ENCODE measurements at regions not wholly inside any gene's neighbourhood (a gene's known extent, or its start where the extent isn't known, plus 50 kb on each side); places are given as distances from the start of the nearest gene placed in this dataset.
"Not testable (repeated sequence)": the region's sequence is repeated elsewhere in the genome, so short reads cannot be mapped to it uniquely, and the experiment has no call there.

GRCh38 chr2:239831861-239832489, 193.2 kb downstream of the NDUFA10 start:
- Histone ChIP-seq H3K27ac (no peak overlapping the region), H3K4me3 (no peak overlapping the region), H3K27me3 (replicated peaks; ENCODE audit: insufficient read depth) (no peaks in the 10 kb centered on the region), H3K36me3 (no peaks in the 10 kb centered on the region), H3K9me3 (no peaks in the 10 kb centered on the region), H3K4me1 (replicated peaks) (no peaks in the 10 kb centered on the region)
- intact Hi-C loops (cut with DNase I): no loop called here
- WGBS: 85% methylated on average over 4 of the region's 4 CpGs
- TF ChIP-seq POLR2AphosphoS5 (IDR thresholded peaks at IDR 0.05) (no peak), POLR2A (IDR thresholded peaks at IDR 0.05) (no peak)
- no peak for DNase-seq (ENCODE audit: low spot score)

GRCh38 chr2:239831001-239831731, 194.0 kb downstream of the NDUFA10 start:
- Histone ChIP-seq H3K27ac (no peak overlapping the region), H3K36me3 (no peaks in the 10 kb centered on the region)

GRCh38 chr2:239830121-239831000, 194.8 kb downstream of the NDUFA10 start:
- 71% methylated on average over 8 of the region's 9 CpGs for WGBS
- Histone ChIP-seq H3K27me3 (replicated peaks; ENCODE audit: insufficient read depth) (no peaks in the 10 kb centered on the region), H3K36me3 (no peaks in the 10 kb centered on the region), H3K4me1 (replicated peaks) (no peaks in the 10 kb centered on the region), H3K27ac (no peak overlapping the region), H3K9me3 (no peaks in the 10 kb centered on the region), H3K4me3 (no peak overlapping the region)
- no peak for TF ChIP-seq POLR2A (IDR thresholded peaks at IDR 0.05)
- no peak for TF ChIP-seq CTCF (IDR thresholded peaks at IDR 0.05)
- no peak for TF ChIP-seq POLR2AphosphoS5 (IDR thresholded peaks at IDR 0.05)
- DNase-seq (ENCODE audit: low spot score): peak; percentile 3
- intact Hi-C loops (cut with DNase I): no loop called here

More at GRCh38 chr2:239831001-239831731, 194.0 kb downstream of the NDUFA10 start:
- intact Hi-C loops (cut with DNase I): no loop called here
- DNase-seq (ENCODE audit: low spot score): no peak
- no peak overlapping the region for H3K4me3 ChIP-seq
- H3K4me1 ChIP-seq (replicated peaks): no peaks in the 10 kb centered on the region
- 63% methylated on average over 16 of the region's 16 CpGs for WGBS
- H3K9me3 ChIP-seq: no peaks in the 10 kb centered on the region
- no peaks in the 10 kb centered on the region for H3K27me3 ChIP-seq (replicated peaks; ENCODE audit: insufficient read depth)
- no peak for TF ChIP-seq POLR2AphosphoS5 (IDR thresholded peaks at IDR 0.05)
- no peak for TF ChIP-seq POLR2A (IDR thresholded peaks at IDR 0.05)
- no peak for TF ChIP-seq CTCF (IDR thresholded peaks at IDR 0.05)

GRCh38 chr2:239829326-239829725, 195.8 kb downstream of the NDUFA10 start:
- H3K9me3 ChIP-seq: no peaks in the 10 kb centered on the region
- intact Hi-C loops (cut with DNase I): no loop called here
- TF ChIP-seq POLR2A (IDR thresholded peaks at IDR 0.05) (no peak), CTCF (IDR thresholded peaks at IDR 0.05) (no peak), POLR2AphosphoS5 (IDR thresholded peaks at IDR 0.05) (no peak)
- no peak for DNase-seq (ENCODE audit: low spot score)
- 80% methylated on average over 15 of the region's 15 CpGs for WGBS
- H3K4me1 ChIP-seq (replicated peaks): no peaks in the 10 kb centered on the region
- H3K27me3 ChIP-seq (replicated peaks; ENCODE audit: insufficient read depth): no peaks in the 10 kb centered on the region
- H3K36me3 ChIP-seq: no peaks in the 10 kb centered on the region
- no peak overlapping the region for H3K27ac ChIP-seq
- no peak overlapping the region for H3K4me3 ChIP-seq

- intact Hi-C loops (cut with DNase I); H3K27me3 ChIP-seq (replicated peaks; ENCODE audit: insufficient read depth); H3K27ac ChIP-seq; H3K4me3 ChIP-seq; H3K4me1 ChIP-seq (replicated peaks); DNase-seq (ENCODE audit: low spot score); H3K36me3 ChIP-seq; H3K9me3 ChIP-seq: not testable (repeated sequence)
- WGBS: 80% methylated on average over 12 of the region's 12 CpGs
Measured at GRCh38 chr2:239828973-239829275, 196.2 kb downstream of the NDUFA10 start.
